ENCODE measurements at regions not wholly inside any gene's neighbourhood (a gene's known extent, or its start where the extent isn't known, plus 50 kb on each side); places are given as distances from the start of the nearest gene placed in this dataset.
A peak's percentile ranks its signal among the peaks of the same experiment; 100 is the strongest.

DNA sequence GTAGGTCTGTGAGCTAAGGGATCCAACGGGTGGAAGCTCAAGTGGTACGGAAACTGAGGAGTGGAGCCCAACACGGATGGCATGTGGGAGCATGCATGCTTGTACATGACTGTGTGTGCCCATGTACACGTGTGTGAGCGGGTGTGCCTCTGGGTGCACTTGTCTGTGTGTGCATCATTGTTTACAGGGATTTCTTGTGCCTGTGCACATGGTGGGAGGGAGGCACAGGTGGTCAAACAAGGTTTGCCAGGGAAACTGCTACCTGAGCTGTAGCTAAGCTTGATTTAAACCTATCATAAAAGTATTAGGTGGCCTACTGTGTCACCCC is 122.5 kb upstream of the MAMLD1 start:
- 74 to 85% (median 84%) methylated on average over 5 of the region's 5 CpGs for WGBS, 3 donors
- no peaks in the 10 kb centered on the region for H3K36me3 ChIP-seq (ENCODE audit: control insufficient read depth in 3 of 3, insufficient read depth in 2 of 3, low read depth in 1 of 3, low read length in 3 of 3)
- FAIRE-seq (no peak), DNase-seq (no peak)
- H3K4me1 ChIP-seq (ENCODE audit: control insufficient read depth in 3 of 3, insufficient read depth in 2 of 3, low read depth in 1 of 3, low read length in 2 of 3) = no peaks in the 10 kb centered on the region
- no peaks in the 10 kb centered on the region for H3K27me3 ChIP-seq (ENCODE audit: control insufficient read depth in 3 of 3, insufficient read depth in 3 of 3, low read length in 3 of 3)
- no peak overlapping the region for H3K27ac ChIP-seq (ENCODE audit: low read depth in 1 of 3, low read length in 2 of 3)
- H3K4me3 ChIP-seq (ENCODE audit: low read depth in 1 of 3, low read length in 3 of 3) = no peak overlapping the region
- H3K9me3 ChIP-seq (ENCODE audit: control insufficient read depth in 2 of 2, insufficient read depth in 1 of 2, low read depth in 1 of 2, low read length in 1 of 2) = no peaks in the 10 kb centered on the region

GRCh38 chrX:150253959-150254620 is 109.0 kb upstream of the MAMLD1 start:
- FAIRE-seq (no peak), DNase-seq (no peak)
- 63 to 74% (median 70%) methylated on average over 7 of the region's 7 CpGs for WGBS, 3 donors
- no peak overlapping the region for H3K4me3 ChIP-seq (ENCODE audit: low read depth in 1 of 3, low read length in 3 of 3)
- H3K27ac ChIP-seq (ENCODE audit: low read depth in 1 of 3, low read length in 2 of 3) = no peak overlapping the region
- H3K27me3 ChIP-seq (ENCODE audit: control insufficient read depth in 3 of 3, insufficient read depth in 3 of 3, low read length in 3 of 3) = no peaks in the 10 kb centered on the region
- no peaks in the 10 kb centered on the region for H3K9me3 ChIP-seq (ENCODE audit: control insufficient read depth in 2 of 2, insufficient read depth in 1 of 2, low read depth in 1 of 2, low read length in 1 of 2)
- H3K36me3 ChIP-seq (ENCODE audit: control insufficient read depth in 3 of 3, insufficient read depth in 2 of 3, low read depth in 1 of 3, low read length in 3 of 3) = no peaks in the 10 kb centered on the region
- H3K4me1 ChIP-seq (ENCODE audit: control insufficient read depth in 3 of 3, insufficient read depth in 2 of 3, low read depth in 1 of 3, low read length in 2 of 3) = no peaks in the 10 kb centered on the region

DNA sequence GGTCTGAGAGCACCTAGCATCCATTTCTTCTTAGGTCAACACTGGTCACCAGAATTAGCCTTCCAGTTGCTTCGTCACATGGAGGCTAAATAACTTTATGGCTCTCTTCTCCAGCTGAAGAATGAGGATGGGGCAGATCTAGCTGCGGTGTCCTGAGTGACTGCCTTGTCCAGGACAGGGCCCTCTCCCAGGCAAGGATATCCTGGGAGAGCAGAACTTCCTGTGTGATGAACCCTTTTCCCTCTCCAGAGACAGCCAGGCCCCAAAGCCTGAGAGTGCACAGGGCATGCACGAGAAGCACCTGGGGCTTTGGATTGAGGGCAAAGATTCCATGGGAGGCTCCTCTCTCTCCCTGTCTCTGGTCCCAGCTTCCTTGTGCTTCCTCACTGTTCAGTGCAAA is 108.2 kb upstream of the MAMLD1 start:
- DNase-seq (peak in 1 of 2 donors; percentile 1), FAIRE-seq (no peak)
- Histone ChIP-seq H3K36me3 (ENCODE audit: control insufficient read depth in 3 of 3, insufficient read depth in 2 of 3, low read depth in 1 of 3, low read length in 3 of 3) (no peaks in the 10 kb centered on the region), H3K9me3 (ENCODE audit: control insufficient read depth in 2 of 2, insufficient read depth in 1 of 2, low read depth in 1 of 2, low read length in 1 of 2) (no peaks in the 10 kb centered on the region), H3K4me3 (ENCODE audit: low read depth in 1 of 3, low read length in 3 of 3) (no peak overlapping the region), H3K4me1 (ENCODE audit: control insufficient read depth in 3 of 3, insufficient read depth in 2 of 3, low read depth in 1 of 3, low read length in 2 of 3) (no peaks in the 10 kb centered on the region), H3K27ac (ENCODE audit: low read depth in 1 of 3, low read length in 2 of 3) (no peak overlapping the region), H3K27me3 (ENCODE audit: control insufficient read depth in 3 of 3, insufficient read depth in 3 of 3, low read length in 3 of 3) (no peaks in the 10 kb centered on the region)
- WGBS, 3 donors = 67 to 90% (median 71%) methylated on average over 3 of the region's 3 CpGs

DNA sequence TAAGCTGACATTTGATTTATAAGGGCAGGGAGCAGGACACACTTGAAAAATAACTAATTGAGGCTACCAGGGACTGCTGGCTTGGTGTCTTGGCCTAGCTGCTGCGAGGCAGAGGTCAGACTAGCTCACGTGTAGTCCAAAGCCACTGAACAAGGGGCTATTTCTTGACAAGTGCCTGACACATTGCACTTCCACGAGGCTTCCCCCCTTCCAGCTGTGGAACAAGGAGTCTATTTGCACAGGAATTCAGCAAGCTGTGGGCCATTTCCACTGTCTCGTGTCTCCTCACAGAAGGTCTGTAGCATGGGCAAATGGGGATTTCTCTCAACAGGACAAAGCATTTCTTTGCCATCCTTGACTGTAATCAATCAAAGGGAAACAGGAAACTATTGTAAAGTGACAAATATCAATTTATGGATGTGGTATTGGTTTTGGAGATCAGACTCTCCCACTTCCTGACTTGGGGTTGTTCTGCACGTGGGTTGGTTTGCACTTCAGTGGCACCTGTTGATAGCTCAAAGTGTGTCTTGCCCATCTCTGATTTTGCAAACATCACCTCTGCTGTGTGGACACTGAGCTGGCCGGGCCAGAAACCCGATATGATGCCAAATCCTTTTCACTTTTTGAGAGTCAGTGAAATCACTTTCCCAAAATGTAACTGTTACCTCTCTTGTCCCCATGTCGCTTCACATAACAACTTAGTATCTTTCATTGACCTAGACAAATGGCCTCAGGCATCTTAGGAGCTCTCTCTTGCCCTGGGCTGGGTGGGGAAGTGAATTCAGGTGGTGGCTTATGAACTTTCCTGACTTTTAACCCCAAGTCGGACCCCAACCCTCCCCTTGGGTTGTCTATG is 107.4 kb upstream of the MAMLD1 start:
- DNase-seq = no peak
- no peak overlapping the region for H3K27ac ChIP-seq (ENCODE audit: low read depth in 1 of 3, low read length in 2 of 3)
- 65 to 84% (median 81%) methylated on average over 9 of the region's 9 CpGs for WGBS, 3 donors
- no peaks in the 10 kb centered on the region for H3K36me3 ChIP-seq (ENCODE audit: control insufficient read depth in 3 of 3, insufficient read depth in 2 of 3, low read depth in 1 of 3, low read length in 3 of 3)
- FAIRE-seq = no peak
- no peaks in the 10 kb centered on the region for H3K27me3 ChIP-seq (ENCODE audit: control insufficient read depth in 3 of 3, insufficient read depth in 3 of 3, low read length in 3 of 3)
- no peaks in the 10 kb centered on the region for H3K4me1 ChIP-seq (ENCODE audit: control insufficient read depth in 3 of 3, insufficient read depth in 2 of 3, low read depth in 1 of 3, low read length in 2 of 3)
- H3K4me3 ChIP-seq (ENCODE audit: low read depth in 1 of 3, low read length in 3 of 3) = no peak overlapping the region
- H3K9me3 ChIP-seq (ENCODE audit: control insufficient read depth in 2 of 2, insufficient read depth in 1 of 2, low read depth in 1 of 2, low read length in 1 of 2) = no peaks in the 10 kb centered on the region

DNA sequence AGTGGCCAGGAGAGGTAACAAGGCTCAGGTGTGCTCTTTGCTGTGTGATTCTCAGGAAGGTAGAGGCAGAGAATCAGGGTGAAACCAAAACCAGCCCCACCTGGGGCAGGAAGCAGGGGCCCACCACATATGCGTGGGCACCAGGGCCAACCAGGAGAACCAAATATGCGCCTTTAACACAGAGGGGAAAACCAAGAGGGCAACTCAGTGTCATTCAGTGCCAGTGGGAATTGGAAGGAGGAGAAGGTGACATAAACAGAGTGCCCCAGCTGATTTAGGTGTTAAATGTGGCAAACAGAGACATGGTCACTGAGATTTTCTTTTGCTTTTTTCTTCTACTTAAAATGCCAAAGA is 106.8 kb upstream of the MAMLD1 start:
- no peaks in the 10 kb centered on the region for H3K9me3 ChIP-seq (ENCODE audit: control insufficient read depth in 2 of 2, insufficient read depth in 1 of 2, low read depth in 1 of 2, low read length in 1 of 2)
- no peaks in the 10 kb centered on the region for H3K27me3 ChIP-seq (ENCODE audit: control insufficient read depth in 3 of 3, insufficient read depth in 3 of 3, low read length in 3 of 3)
- no peaks in the 10 kb centered on the region for H3K4me1 ChIP-seq (ENCODE audit: control insufficient read depth in 3 of 3, insufficient read depth in 2 of 3, low read depth in 1 of 3, low read length in 2 of 3)
- no peak for FAIRE-seq
- DNase-seq = no peak
- no peak overlapping the region for H3K4me3 ChIP-seq (ENCODE audit: low read depth in 1 of 3, low read length in 3 of 3)
- WGBS, 3 donors = 81 to 90% (median 89%) methylated on average over 2 of the region's 2 CpGs
- H3K36me3 ChIP-seq (ENCODE audit: control insufficient read depth in 3 of 3, insufficient read depth in 2 of 3, low read depth in 1 of 3, low read length in 3 of 3) = no peaks in the 10 kb centered on the region
- H3K27ac ChIP-seq (ENCODE audit: low read depth in 1 of 3, low read length in 2 of 3) = no peak overlapping the region

GRCh38 chrX:150257353-150258175 is 105.6 kb upstream of the MAMLD1 start:
- DNase-seq = no peak
- Histone ChIP-seq H3K36me3 (ENCODE audit: control insufficient read depth in 3 of 3, insufficient read depth in 2 of 3, low read depth in 1 of 3, low read length in 3 of 3) (no peaks in the 10 kb centered on the region), H3K27me3 (ENCODE audit: control insufficient read depth in 3 of 3, insufficient read depth in 3 of 3, low read length in 3 of 3) (no peaks in the 10 kb centered on the region), H3K4me3 (ENCODE audit: low read depth in 1 of 3, low read length in 3 of 3) (no peak overlapping the region), H3K4me1 (ENCODE audit: control insufficient read depth in 3 of 3, insufficient read depth in 2 of 3, low read depth in 1 of 3, low read length in 2 of 3) (no peaks in the 10 kb centered on the region), H3K27ac (ENCODE audit: low read depth in 1 of 3, low read length in 2 of 3) (no peak overlapping the region), H3K9me3 (ENCODE audit: control insufficient read depth in 2 of 2, insufficient read depth in 1 of 2, low read depth in 1 of 2, low read length in 1 of 2) (no peaks in the 10 kb centered on the region)
- FAIRE-seq = no peak
- 61 to 67% (median 67%) methylated on average over 1 of the region's 1 CpG for WGBS, 3 donors

GRCh38 chrX:150258176-150258425 is 105.0 kb upstream of the MAMLD1 start:
- FAIRE-seq = no peak
- Histone ChIP-seq H3K4me1 (ENCODE audit: control insufficient read depth in 3 of 3, insufficient read depth in 2 of 3, low read depth in 1 of 3, low read length in 2 of 3) (no peaks in the 10 kb centered on the region), H3K27ac (ENCODE audit: low read depth in 1 of 3, low read length in 2 of 3) (no peak overlapping the region), H3K9me3 (ENCODE audit: control insufficient read depth in 2 of 2, insufficient read depth in 1 of 2, low read depth in 1 of 2, low read length in 1 of 2) (no peaks in the 10 kb centered on the region), H3K27me3 (ENCODE audit: control insufficient read depth in 3 of 3, insufficient read depth in 3 of 3, low read length in 3 of 3) (no peaks in the 10 kb centered on the region), H3K36me3 (ENCODE audit: control insufficient read depth in 3 of 3, insufficient read depth in 2 of 3, low read depth in 1 of 3, low read length in 3 of 3) (no peaks in the 10 kb centered on the region), H3K4me3 (ENCODE audit: low read depth in 1 of 3, low read length in 3 of 3) (no peak overlapping the region)
- DNase-seq = no peak
- 84 to 88% methylated on average over 1 of the region's 1 CpG; no CpG with 5 or more reads in 1 of the 3 donors for WGBS, 3 donors

GRCh38 chrX:150258463-150259430 is 104.4 kb upstream of the MAMLD1 start:
- no peak overlapping the region for H3K4me3 ChIP-seq (ENCODE audit: low read depth in 1 of 3, low read length in 3 of 3)
- H3K4me1 ChIP-seq (ENCODE audit: control insufficient read depth in 3 of 3, insufficient read depth in 2 of 3, low read depth in 1 of 3, low read length in 2 of 3) = no peaks in the 10 kb centered on the region
- no peaks in the 10 kb centered on the region for H3K9me3 ChIP-seq (ENCODE audit: control insufficient read depth in 2 of 2, insufficient read depth in 1 of 2, low read depth in 1 of 2, low read length in 1 of 2)
- FAIRE-seq (no peak), DNase-seq (no peak)
- 83 to 91% (median 86%) methylated on average over 11 of the region's 11 CpGs for WGBS, 3 donors
- no peaks in the 10 kb centered on the region for H3K36me3 ChIP-seq (ENCODE audit: control insufficient read depth in 3 of 3, insufficient read depth in 2 of 3, low read depth in 1 of 3, low read length in 3 of 3)
- no peaks in the 10 kb centered on the region for H3K27me3 ChIP-seq (ENCODE audit: control insufficient read depth in 3 of 3, insufficient read depth in 3 of 3, low read length in 3 of 3)
- no peak overlapping the region for H3K27ac ChIP-seq (ENCODE audit: low read depth in 1 of 3, low read length in 2 of 3)

Measured in small intestine (tissue), 7 donors.